ENCODE measurements at regions not wholly inside any gene's neighbourhood (a gene's known extent, or its start where the extent isn't known, plus 50 kb on each side); places are given as distances from the start of the nearest gene placed in this dataset.

GRCh38 chr10:85224366-85224940 is 896.1 kb downstream of the CCSER2 start:
- TF ChIP-seq CTCF (IDR thresholded peaks at IDR 0.05) (no peak), EP300 (IDR thresholded peaks at IDR 0.05) (no peak), POLR2A (IDR thresholded peaks at IDR 0.05) (no peak)
